ENCODE measurements at regions not wholly inside any gene's neighbourhood (a gene's known extent, or its start where the extent isn't known, plus 50 kb on each side); places are given as distances from the start of the nearest gene placed in this dataset.

DNA sequence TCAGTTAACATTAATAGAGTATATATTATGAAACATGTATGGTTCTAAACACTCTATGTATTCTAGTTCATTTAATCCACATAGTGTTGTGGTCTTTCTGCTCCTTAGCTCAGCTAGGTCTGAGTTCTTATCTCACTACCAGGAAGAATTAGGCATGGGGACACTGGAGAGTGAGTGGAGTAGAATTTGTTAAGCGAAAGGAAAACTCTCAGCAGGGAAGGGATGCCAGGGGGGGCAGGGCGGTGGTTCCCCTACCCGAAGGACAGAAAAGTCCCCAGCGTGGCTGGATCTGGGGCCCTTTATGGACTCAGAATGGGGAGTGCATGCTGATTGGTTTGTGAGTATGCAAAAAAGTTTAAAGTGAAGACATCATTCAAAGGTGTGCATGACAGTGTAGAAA is 727.5 kb downstream of the TBC1D32 start:
- Histone ChIP-seq H3K27me3 (ENCODE audit: insufficient read depth, low read depth, severe bottlenecking) (no peaks in the 10 kb centered on the region), H3K9me3 (ENCODE audit: severe bottlenecking) (no peaks in the 10 kb centered on the region), H3K27ac (no peak overlapping the region), H3K36me3 (no peaks in the 10 kb centered on the region), H3K4me3 (ENCODE audit: low read depth, low read length) (no peak overlapping the region)
- TF ChIP-seq, protein P1, sequence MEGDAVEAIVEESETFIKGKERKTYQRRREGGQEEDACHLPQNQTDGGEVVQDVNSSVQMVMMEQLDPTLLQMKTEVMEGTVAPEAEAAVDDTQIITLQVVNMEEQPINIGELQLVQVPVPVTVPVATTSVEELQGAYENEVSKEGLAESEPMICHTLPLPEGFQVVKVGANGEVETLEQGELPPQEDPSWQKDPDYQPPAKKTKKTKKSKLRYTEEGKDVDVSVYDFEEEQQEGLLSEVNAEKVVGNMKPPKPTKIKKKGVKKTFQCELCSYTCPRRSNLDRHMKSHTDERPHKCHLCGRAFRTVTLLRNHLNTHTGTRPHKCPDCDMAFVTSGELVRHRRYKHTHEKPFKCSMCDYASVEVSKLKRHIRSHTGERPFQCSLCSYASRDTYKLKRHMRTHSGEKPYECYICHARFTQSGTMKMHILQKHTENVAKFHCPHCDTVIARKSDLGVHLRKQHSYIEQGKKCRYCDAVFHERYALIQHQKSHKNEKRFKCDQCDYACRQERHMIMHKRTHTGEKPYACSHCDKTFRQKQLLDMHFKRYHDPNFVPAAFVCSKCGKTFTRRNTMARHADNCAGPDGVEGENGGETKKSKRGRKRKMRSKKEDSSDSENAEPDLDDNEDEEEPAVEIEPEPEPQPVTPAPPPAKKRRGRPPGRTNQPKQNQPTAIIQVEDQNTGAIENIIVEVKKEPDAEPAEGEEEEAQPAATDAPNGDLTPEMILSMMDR (IDR thresholded peaks at IDR 0.05; ENCODE audit: low read depth, low read length) = no peak
- no peak for DNase-seq

DNA sequence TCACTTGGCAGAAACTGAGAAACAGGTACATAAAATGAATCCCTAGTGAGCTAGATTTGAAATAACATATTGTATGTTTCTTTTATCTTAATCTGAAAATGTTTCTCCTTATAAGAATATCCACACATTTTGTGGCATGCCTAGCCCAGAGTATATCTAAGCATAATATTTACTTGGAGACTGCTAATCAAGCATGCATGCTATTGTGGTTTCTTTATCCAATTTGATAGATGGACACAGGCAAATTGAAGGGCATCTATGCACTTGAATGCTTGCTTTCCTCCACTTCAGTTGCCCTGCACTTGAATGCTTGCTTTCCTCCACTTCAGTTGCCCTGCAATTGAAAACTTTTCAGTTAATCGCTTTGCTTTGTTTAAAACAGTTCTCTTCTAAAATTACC is 729.8 kb downstream of the TBC1D32 start:
- Histone ChIP-seq H3K9me3 (ENCODE audit: severe bottlenecking) (no peaks in the 10 kb centered on the region), H3K27ac (no peak overlapping the region), H3K27me3 (ENCODE audit: insufficient read depth, low read depth, severe bottlenecking) (no peaks in the 10 kb centered on the region), H3K4me3 (ENCODE audit: low read depth, low read length) (no peak overlapping the region), H3K36me3 (no peaks in the 10 kb centered on the region)
- DNase-seq = no peak
- TF ChIP-seq, protein P1 (IDR thresholded peaks at IDR 0.05; ENCODE audit: low read depth, low read length) = no peak

DNA sequence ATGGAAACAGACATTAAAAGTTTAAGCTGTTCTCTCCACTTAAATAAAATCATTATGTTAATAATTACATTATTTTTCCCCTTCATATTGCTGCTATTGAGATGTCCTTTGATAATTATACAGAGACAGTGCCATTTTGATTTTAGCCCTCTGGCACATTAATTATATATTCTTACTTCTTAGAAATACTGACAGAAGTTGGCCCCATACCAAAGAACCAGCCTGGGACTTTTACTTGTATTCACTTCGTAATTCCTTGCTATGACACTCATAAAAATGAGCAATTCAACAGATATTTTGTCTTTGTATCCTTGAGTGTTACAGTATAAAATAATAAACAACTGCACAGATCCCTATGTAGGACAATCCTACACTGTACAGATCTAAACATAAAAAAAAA is 743.7 kb downstream of the TBC1D32 start:
- no peak overlapping the region for H3K27ac ChIP-seq
- H3K9me3 ChIP-seq (ENCODE audit: severe bottlenecking) = no peaks in the 10 kb centered on the region
- TF ChIP-seq, protein P1 (IDR thresholded peaks at IDR 0.05; ENCODE audit: low read depth, low read length) = no peak
- H3K27me3 ChIP-seq (ENCODE audit: insufficient read depth, low read depth, severe bottlenecking) = no peaks in the 10 kb centered on the region
- H3K4me3 ChIP-seq (ENCODE audit: low read depth, low read length) = no peak overlapping the region
- no peaks in the 10 kb centered on the region for H3K36me3 ChIP-seq
- no peak for DNase-seq

DNA sequence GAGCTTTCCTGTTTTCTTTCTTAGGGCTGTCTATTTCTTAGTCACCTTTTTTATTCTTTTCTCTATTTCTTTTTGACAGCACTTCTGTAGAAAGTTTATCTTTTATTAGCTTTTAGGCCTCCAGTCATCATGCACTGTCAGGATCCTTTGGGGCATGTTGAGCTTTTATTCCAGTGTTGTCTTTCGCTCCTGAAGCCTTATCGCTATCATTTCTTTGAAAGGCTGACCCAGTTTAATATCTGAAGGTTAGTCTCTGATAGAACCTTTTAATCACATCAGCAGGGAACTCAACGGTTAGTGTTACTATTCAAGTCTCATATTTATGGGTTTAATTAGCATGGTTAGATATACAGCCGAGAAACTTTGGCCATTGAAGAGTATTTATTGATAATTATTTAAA is 745.9 kb downstream of the TBC1D32 start:
- no peaks in the 10 kb centered on the region for H3K27me3 ChIP-seq (ENCODE audit: insufficient read depth, low read depth, severe bottlenecking)
- H3K36me3 ChIP-seq = no peaks in the 10 kb centered on the region
- no peak for DNase-seq
- TF ChIP-seq, protein P1 (IDR thresholded peaks at IDR 0.05; ENCODE audit: low read depth, low read length) = no peak
- H3K27ac ChIP-seq = no peak overlapping the region
- no peak overlapping the region for H3K4me3 ChIP-seq (ENCODE audit: low read depth, low read length)
- no peaks in the 10 kb centered on the region for H3K9me3 ChIP-seq (ENCODE audit: severe bottlenecking)

DNA sequence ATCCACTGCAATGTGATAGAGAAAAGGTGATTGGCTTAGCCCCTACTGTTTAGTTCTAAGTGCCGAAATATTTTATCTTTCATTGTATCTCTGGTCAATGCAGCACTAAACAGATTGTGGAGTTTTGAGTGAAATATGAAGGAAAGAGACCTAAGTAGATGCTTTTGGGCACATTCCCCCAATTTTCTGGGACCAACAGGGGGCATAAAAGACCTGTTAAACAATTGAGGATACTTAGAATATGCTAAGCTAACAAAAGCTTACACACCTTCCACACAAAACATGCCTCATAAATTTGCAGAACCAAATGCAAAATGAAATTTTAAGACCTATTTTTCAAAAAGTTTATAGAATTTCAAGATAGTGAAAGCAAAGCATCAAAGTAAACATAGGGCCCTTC is 746.9 kb downstream of the TBC1D32 start:
- TF ChIP-seq, protein P1 (IDR thresholded peaks at IDR 0.05; ENCODE audit: low read depth, low read length) = no peak
- Histone ChIP-seq H3K27me3 (ENCODE audit: insufficient read depth, low read depth, severe bottlenecking) (no peaks in the 10 kb centered on the region), H3K27ac (no peak overlapping the region), H3K9me3 (ENCODE audit: severe bottlenecking) (no peaks in the 10 kb centered on the region), H3K4me3 (ENCODE audit: low read depth, low read length) (no peak overlapping the region), H3K36me3 (no peaks in the 10 kb centered on the region)
- DNase-seq = no peak

DNA sequence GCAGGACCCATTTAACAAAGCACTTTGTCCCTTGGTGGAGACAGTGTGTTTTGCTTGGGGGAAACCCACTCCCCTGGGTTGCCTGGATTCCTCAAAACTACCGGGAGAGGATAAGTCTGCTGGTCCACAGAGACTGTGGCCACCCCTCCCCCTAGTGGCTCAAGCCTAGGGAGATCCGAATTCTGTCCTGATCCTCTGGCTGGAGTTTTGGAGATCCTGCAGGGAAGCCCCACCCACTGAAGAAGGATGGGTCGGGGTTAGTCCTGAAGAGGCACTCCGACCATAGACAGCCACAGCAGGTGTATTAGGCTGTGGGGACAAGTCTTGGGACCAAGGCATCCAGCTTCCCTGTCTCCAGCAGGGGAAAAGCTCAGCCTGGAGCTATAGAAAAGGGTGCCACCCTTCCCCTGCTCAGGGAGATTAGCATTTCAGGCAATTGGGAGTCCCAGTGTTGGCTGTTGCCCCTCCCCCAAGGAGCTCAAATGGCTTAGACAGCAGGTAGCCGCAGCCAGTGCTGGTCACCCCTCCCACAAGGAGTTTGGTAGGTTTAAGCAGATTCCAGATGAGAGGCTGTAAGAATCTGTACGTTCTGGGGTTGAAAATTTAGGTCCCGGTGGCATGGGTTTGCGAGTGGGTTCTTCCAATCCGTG is 750.0 kb downstream of the TBC1D32 start:
- Histone ChIP-seq H3K36me3 (no peaks in the 10 kb centered on the region), H3K9me3 (ENCODE audit: severe bottlenecking) (no peaks in the 10 kb centered on the region), H3K27ac (no peak overlapping the region), H3K4me3 (ENCODE audit: low read depth, low read length) (no peak overlapping the region), H3K27me3 (ENCODE audit: insufficient read depth, low read depth, severe bottlenecking) (no peaks in the 10 kb centered on the region)
- TF ChIP-seq, protein P1 (IDR thresholded peaks at IDR 0.05; ENCODE audit: low read depth, low read length) = no peak
- DNase-seq = peak; percentile 58
